Prostate gland (tissue), 2 donors: ENCODE measurements at regions not wholly inside any gene's neighbourhood (a gene's known extent, or its start where the extent isn't known, plus 50 kb on each side); places are given as distances from the start of the nearest gene placed in this dataset.

Experiments
- DNase-seq: peaks from one replicate; pipeline ENCODE4 v3.0.0-alpha.2; 2019; ENCODE audit warnings: low spot score
- H3K27ac ChIP-seq, 2 donors: fragments of 200-600 bp; sonication (generic); 2 replicates each; pipeline ENCODE4 v1.5.1; 2017 to 2019
- H3K27me3 ChIP-seq: fragments of 200-600 bp; sonication (generic); replicated peaks from 2 replicates; pipeline ENCODE4 v1.5.1; 2019; ENCODE audit not compliant: insufficient read depth
- H3K36me3 ChIP-seq, 2 donors: fragments of 200-600 bp; sonication (generic); 1 replicate in 1 of 2; 2 replicates in 1 of 2; pipeline versions ENCODE4 v1.5.1 to v1.8.1; 2017 to 2019
- H3K4me1 ChIP-seq: fragments of 200-600 bp; sonication (generic); replicated peaks from 2 replicates; pipeline ENCODE4 v1.5.1; 2019
- H3K4me3 ChIP-seq, 2 donors: fragments of 200-600 bp; sonication (generic); 2 replicates each; pipeline ENCODE4 v1.5.1; 2017 to 2019
- H3K9me3 ChIP-seq: fragments of 200-600 bp; sonication (generic); 2 replicates; pipeline ENCODE4 v1.5.1; 2017
- POLR2A ChIP-seq: fragments of 450-650 bp; IDR thresholded peaks from one replicate; pipeline ENCODE4 v1.6.1; 2016; ENCODE audit warnings: antibody characterized with exemption, mild to moderate bottlenecking
- POLR2AphosphoS5 ChIP-seq: sonication (generic); formaldehyde crosslinking; IDR thresholded peaks from one replicate; pipeline ENCODE4 v1.6.1; 2017; ENCODE audit warnings: antibody characterized with exemption
- WGBS: methylation state at CpG from one replicate; pipeline ENCODE4 v1.1.5; 2018; 5-methylcytosine and 5-hydroxymethylcytosine counted together
- intact Hi-C: fragments of 100-400 bp; cut with DNase I; formaldehyde crosslinking; loops from one replicate; pipeline ENCODE4 v1.14.2; 2022
- TF ChIP-seq, protein P1 (sequence below), 4 experiments: fragments of 200-600 bp in 2 of 4; fragments of 450-650 bp in 2 of 4; sonication (generic) in 2 of 4; IDR thresholded peaks; 1 replicate in 3 of 4; 2 replicates in 1 of 4; pipeline ENCODE4 v1.5.1; 2016 to 2019; ENCODE audit warnings: antibody characterized with exemption in 4 of 4, mild to moderate bottlenecking in 2 of 4, moderate library complexity in 2 of 4

DNA sequence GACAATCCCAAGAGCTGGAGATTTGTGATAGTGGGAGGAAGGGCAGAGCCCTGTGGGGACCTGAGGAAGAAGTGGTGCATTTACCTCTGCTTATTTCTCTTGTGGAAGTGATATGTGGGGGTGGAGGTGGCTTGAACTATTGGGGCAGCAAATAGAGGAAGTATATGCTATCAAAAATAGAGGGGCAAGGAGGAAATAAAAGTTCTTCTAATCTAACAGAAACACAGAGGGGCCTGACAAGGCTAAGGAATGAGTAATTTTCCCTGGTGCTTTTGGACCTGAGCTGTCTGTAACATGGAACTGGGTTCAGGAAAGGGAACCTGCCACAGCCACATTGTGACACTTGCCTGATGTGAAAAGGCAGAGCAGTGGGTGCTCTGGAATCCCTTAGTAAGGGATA lies 378.6 kb upstream of the KLF4 start:
- no peak for DNase-seq
- no peak overlapping the region for H3K27ac ChIP-seq
- no peak overlapping the region for H3K4me3 ChIP-seq
- H3K9me3 ChIP-seq: no peaks in the 10 kb centered on the region
- TF ChIP-seq POLR2A (no peak), POLR2AphosphoS5 (no peak)
- TF ChIP-seq, protein P1, sequence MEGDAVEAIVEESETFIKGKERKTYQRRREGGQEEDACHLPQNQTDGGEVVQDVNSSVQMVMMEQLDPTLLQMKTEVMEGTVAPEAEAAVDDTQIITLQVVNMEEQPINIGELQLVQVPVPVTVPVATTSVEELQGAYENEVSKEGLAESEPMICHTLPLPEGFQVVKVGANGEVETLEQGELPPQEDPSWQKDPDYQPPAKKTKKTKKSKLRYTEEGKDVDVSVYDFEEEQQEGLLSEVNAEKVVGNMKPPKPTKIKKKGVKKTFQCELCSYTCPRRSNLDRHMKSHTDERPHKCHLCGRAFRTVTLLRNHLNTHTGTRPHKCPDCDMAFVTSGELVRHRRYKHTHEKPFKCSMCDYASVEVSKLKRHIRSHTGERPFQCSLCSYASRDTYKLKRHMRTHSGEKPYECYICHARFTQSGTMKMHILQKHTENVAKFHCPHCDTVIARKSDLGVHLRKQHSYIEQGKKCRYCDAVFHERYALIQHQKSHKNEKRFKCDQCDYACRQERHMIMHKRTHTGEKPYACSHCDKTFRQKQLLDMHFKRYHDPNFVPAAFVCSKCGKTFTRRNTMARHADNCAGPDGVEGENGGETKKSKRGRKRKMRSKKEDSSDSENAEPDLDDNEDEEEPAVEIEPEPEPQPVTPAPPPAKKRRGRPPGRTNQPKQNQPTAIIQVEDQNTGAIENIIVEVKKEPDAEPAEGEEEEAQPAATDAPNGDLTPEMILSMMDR (IDR thresholded peaks at IDR 0.05): no peak
- H3K4me1 ChIP-seq: no peaks in the 10 kb centered on the region
- H3K36me3 ChIP-seq: no peaks in the 10 kb centered on the region
- H3K27me3 ChIP-seq: no peaks in the 10 kb centered on the region
- intact Hi-C loops: no loop called here

DNA sequence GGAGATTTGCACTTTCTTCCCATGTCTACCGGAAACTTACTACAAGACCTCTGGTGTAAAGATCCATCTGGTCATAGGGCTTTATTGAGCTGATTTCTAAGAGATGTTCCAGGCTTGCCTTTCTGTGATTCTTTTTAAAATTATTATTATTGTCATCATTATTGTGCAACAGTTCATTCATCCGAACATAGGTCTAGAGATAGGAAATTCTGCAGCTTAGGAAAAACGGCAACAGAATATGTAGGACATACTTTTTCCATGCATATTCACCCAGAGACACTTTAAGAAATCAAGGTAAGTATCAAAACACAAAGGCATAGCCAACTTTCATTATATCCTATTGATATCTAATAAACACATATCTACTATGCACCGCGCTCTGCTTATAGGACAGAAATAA lies 378.2 kb upstream of the KLF4 start:
- WGBS: 95% methylated on average over 5 of the region's 5 CpGs
- no peaks in the 10 kb centered on the region for H3K36me3 ChIP-seq

DNA sequence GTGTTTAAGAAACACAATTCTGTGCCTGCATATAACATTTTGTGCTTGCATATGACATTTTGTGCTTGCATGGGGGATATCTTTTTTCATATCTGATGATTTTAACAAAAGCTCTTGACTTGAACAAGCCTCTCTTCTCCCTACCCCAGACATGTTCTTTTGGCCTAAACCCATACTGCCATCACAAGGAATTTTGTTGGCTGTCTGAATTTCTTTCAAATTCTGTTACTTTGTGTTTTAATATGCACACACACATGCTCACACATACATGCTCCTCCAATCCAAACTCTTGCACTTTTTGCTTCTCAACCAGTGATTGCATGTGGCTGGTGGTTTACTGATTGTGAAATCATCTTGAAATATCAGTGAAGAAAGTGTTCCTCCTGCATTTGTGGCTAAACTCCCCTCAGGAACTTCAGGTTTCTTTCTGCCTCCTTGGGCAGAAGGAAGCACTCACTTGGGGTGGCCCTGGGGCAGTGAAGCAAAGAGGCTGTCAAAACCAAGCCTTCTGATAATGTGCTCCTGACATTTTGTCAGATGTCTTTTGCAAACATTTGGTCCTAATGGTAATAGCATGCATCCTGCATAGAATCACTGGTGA lies 377.2 kb upstream of the KLF4 start:
- TF ChIP-seq POLR2AphosphoS5 (no peak), POLR2A (no peak)
- TF ChIP-seq, protein P1 (IDR thresholded peaks at IDR 0.05): no peak
- intact Hi-C loops: no loop called here
- H3K27me3 ChIP-seq: no peaks in the 10 kb centered on the region
- H3K4me1 ChIP-seq: no peaks in the 10 kb centered on the region
- H3K4me3 ChIP-seq: no peak overlapping the region
- H3K9me3 ChIP-seq: no peaks in the 10 kb centered on the region
- no peaks in the 10 kb centered on the region for H3K36me3 ChIP-seq
- no peak overlapping the region for H3K27ac ChIP-seq
- DNase-seq: no peak

More for the DNA sequence above, 378.2 kb upstream of the KLF4 start:
- H3K4me3 ChIP-seq: no peak overlapping the region
- H3K27me3 ChIP-seq: no peaks in the 10 kb centered on the region
- DNase-seq: no peak
- TF ChIP-seq POLR2AphosphoS5: no peak
- TF ChIP-seq POLR2A: no peak
- TF ChIP-seq, protein P1 (IDR thresholded peaks at IDR 0.05): no peak
- no peak overlapping the region for H3K27ac ChIP-seq
- no peaks in the 10 kb centered on the region for H3K9me3 ChIP-seq
- intact Hi-C loops: no loop called here
- H3K4me1 ChIP-seq: no peaks in the 10 kb centered on the region

DNA sequence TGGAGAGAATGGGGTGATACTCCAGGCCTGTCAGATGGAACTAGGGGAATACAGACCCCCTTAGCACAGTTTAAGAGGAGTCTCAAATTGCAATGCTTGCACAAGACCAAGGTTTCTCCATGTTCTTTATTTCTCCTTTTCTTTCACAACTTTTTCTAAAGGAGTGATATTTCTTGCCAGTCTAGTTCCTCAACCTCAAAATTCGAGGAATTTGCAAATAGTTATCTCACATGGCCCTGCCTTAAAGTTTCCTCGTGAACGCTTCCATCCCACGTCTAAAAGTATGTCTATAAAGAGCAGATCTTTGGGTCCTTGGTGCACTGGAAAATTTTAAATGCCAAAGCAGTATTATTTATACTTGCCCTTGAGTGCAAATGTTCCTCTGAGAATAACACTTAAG lies 373.8 kb upstream of the KLF4 start:
- no peak for DNase-seq
- intact Hi-C loops: no loop called here
- H3K27me3 ChIP-seq: no peaks in the 10 kb centered on the region
- 38% methylated on average over 4 of the region's 4 CpGs for WGBS
- H3K4me3 ChIP-seq: no peak overlapping the region
- no peaks in the 10 kb centered on the region for H3K36me3 ChIP-seq
- TF ChIP-seq POLR2A (no peak), POLR2AphosphoS5 (no peak)
- TF ChIP-seq, protein P1 (IDR thresholded peaks at IDR 0.05): no peak
- H3K4me1 ChIP-seq: no peaks in the 10 kb centered on the region
- H3K27ac ChIP-seq: no peak overlapping the region
- H3K9me3 ChIP-seq: no peaks in the 10 kb centered on the region

DNA sequence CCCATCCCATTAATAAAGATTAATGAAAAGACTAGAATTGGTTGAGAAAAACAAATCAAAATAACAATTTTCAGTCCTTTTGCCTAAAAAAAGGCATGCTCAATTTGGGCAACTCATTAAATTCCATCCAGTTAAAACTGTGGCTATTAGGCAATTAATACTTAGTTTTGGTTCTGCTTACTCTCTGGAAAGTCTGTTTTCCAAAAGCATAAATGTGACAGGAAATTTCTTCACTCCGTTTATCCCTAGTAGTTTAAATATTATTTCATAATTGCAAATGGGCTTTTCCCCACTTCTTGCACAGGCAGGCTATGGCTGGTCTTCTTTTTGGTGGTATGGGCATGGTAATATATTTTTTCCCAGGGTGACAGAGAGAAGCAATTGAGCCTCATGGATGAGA lies 373.3 kb upstream of the KLF4 start:
- TF ChIP-seq POLR2A (no peak), POLR2AphosphoS5 (no peak)
- TF ChIP-seq, protein P1 (IDR thresholded peaks at IDR 0.05): no peak

More for the DNA sequence above, 373.3 kb upstream of the KLF4 start:
- intact Hi-C loops: no loop called here
- WGBS: 40% methylated on average over 1 of the region's 1 CpG
- H3K27ac ChIP-seq: no peak overlapping the region
- no peaks in the 10 kb centered on the region for H3K36me3 ChIP-seq
- H3K4me1 ChIP-seq: no peaks in the 10 kb centered on the region
- H3K27me3 ChIP-seq: no peaks in the 10 kb centered on the region
- H3K9me3 ChIP-seq: no peaks in the 10 kb centered on the region
- no peak for DNase-seq
- no peak overlapping the region for H3K4me3 ChIP-seq
